ENCODE measurements at regions not wholly inside any gene's neighbourhood (a gene's known extent, or its start where the extent isn't known, plus 50 kb on each side); places are given as distances from the start of the nearest gene placed in this dataset.
"Not testable (repeated sequence)": the region's sequence is repeated elsewhere in the genome, so short reads cannot be mapped to it uniquely, and the experiment has no call there.

GRCh38 chr10:4239186-4239585 is 454.2 kb upstream of the KLF6 start:
- DNase-seq (ENCODE audit: low read depth in 2 of 2): no peak

DNA sequence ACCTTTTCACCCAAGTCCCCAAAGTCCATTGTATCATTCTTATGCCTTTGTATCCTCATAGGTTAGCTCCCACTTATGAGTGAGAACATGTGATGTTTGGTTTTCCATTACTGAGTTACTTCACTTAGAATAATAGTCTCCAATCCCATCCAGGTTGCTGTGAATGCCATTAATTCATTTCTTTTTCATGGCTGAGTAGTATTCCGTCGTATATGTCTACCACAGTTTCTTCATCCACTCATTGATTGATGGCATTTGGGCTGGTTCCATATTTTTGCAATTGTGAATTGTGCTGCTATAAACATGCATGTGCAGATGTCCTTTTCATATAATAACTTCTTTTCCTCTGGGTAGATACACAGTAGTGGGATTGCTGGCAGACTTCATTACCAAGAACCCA is 451.9 kb upstream of the KLF6 start:
- DNase-seq (ENCODE audit: low read depth in 2 of 2): not testable (repeated sequence)

DNA sequence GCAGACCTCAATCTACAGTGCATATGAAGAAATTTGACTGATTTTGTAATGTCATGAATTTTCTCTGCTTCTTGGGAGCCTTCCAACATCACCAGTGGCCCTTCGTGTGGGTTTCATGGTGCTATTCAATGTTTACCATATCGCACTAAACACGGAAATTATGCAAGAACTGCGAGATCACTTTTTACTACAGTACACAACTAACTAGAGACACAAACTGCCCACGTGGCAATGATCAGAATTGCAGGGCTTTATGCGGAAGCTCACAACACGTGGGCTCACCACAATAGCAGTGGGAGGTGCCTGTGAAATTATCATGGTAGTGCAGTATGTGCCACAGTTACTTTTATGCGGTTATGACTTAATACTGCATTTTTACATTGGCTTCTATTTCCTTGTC is 449.7 kb upstream of the KLF6 start:
- DNase-seq (ENCODE audit: low read depth in 2 of 2): peak; percentile 49 to 53

GRCh38 chr10:4231439-4231838 is 446.4 kb upstream of the KLF6 start:
- no peak for DNase-seq (ENCODE audit: low read depth in 2 of 2)

DNA sequence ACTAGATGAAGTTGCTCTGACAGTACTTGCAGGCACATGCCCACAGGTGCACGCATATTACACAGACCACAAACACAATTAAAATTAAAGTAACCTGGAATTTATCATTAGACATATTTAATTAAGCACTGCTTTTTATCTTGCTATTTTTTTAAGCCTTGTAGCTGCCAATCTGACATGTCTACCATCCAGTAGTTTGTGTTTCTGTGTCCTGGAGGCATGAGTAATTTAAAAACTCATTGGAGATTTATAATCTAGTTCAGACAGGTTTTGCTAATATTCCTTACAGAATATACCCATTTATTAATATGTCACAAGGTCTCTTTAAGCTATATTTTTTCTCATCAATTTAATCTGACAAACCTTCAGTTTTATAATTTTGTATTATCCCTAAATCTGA is 445.0 kb upstream of the KLF6 start:
- DNase-seq (ENCODE audit: low read depth in 2 of 2): no peak

GRCh38 chr10:4229106-4229505 is 444.1 kb upstream of the KLF6 start:
- no peak for DNase-seq (ENCODE audit: low read depth in 2 of 2)

GRCh38 chr10:4227586-4227985 is 442.6 kb upstream of the KLF6 start:
- DNase-seq (ENCODE audit: low read depth in 2 of 2): no peak

- DNase-seq (ENCODE audit: low read depth in 2 of 2): no peak
Measured at GRCh38 chr10:4226941-4227540, 442.0 kb upstream of the KLF6 start.

- DNase-seq (ENCODE audit: low read depth in 2 of 2): no peak
Measured at GRCh38 chr10:4224178-4224577, 439.2 kb upstream of the KLF6 start.

DNA sequence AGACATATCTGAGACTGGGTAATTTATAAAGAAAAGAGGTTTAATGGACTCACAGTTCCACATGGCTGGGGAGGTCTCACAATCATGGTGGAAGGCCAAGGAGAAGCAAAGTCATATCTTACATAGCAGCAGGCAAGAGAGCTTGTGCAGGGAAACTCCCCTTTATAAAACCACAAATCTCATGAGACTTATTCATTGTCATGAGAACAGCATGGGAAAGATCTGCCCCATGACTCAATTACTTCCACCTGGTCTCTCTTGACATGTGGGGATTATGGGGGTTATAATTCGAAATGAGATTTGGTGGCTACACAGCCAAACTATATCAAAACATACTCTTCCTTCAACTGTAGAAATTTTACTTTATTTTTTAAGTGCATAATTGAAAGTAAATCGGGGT is 436.3 kb upstream of the KLF6 start:
- not testable (repeated sequence) for DNase-seq (ENCODE audit: low read depth in 2 of 2)

GRCh38 chr10:4219901-4220300 is 434.9 kb upstream of the KLF6 start:
- no peak for DNase-seq (ENCODE audit: low read depth in 2 of 2)

- DNase-seq (ENCODE audit: low read depth in 2 of 2): no peak
Measured at GRCh38 chr10:4217653-4218052, 432.6 kb upstream of the KLF6 start.

GRCh38 chr10:4217187-4217586 is 432.2 kb upstream of the KLF6 start:
- DNase-seq (ENCODE audit: low read depth in 2 of 2): no peak

GRCh38 chr10:4216726-4217125 is 431.7 kb upstream of the KLF6 start:
- DNase-seq (ENCODE audit: low read depth in 2 of 2): no peak

GRCh38 chr10:4215963-4216575 is 431.1 kb upstream of the KLF6 start:
- no peak for DNase-seq (ENCODE audit: low read depth in 2 of 2)

DNA sequence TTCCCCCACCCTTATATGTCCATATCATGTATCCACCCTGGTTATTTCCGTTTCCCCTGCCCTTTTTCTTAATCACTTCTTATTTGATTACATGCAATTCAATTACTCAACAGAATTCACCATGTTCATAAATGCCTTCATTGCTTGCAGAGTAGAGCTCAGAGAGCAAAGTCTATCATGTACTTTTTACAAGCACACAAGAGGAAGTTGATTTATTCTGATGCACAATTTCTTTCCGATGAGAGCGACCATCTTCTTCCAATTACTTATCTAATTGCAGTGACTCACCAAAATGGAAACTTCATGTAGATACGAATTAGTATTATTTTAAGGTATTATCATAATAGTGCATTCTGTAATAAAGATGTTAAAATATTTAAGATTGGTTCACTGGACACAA is 430.5 kb upstream of the KLF6 start:
- DNase-seq (ENCODE audit: low read depth in 2 of 2): no peak

DNA sequence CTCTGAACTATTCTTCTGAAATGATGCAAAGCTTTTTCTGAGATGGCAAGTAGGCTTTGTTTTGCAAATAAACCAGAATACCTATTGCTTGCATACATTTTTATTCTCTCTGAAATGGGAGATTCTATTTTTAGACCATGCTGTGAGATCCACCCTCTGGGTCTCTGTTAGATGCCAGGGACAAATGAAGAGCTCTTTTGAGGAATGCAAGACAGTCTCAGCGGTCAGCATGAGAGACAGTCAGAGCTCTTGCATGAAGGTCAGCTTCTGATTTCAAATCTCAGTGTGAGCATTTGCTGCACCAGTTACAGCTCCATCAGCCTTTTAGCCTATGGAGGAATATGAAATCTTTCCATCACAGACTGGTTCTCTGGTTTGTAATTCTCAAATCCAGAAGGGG is 429.9 kb upstream of the KLF6 start:
- no peak for DNase-seq (ENCODE audit: low read depth in 2 of 2)

DNA sequence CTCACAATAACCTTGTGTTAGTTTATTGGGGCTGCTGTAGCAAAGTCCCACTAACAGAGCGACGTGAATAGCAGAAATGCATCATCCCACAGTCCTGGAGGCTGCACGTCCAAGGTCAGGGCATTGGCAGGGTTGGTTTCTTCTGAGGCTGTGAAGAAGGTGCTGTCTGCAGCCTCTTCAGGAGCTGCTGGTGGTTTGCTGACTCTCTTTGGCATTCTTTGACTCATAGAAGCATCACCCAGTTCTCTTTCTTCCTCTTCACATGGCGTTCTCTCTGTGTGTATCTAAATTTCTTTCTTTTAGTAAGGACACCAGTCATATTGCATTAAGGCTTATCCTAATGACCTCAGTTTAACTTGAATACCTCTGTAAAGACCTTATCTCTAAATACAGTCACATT is 428.4 kb upstream of the KLF6 start:
- DNase-seq (ENCODE audit: low read depth in 2 of 2): no peak

DNA sequence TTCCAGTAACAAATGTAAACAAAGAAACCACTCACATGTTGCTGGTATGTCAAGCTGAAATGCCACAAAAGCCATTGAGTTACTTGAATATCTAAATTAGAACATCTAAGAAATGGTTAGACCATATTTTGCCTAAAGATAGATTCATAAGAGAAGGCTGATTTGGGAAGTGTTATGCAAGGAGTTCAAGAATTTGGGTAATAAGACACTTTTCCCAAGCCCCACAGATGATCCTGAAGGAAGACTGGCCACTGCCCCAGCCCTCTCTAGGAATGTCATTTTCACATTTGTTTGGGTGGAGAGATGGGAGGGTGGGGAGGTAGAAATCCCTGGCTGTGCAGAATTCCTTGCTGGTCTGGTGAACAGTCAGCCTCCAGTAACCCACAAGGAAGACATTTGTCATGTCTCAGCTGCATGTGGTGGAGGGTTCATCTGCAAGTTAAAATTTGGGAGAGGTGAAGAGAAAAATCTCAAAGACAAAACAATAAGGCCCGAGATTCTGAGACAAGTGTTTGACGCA is 427.2 kb upstream of the KLF6 start:
- DNase-seq (ENCODE audit: low read depth in 2 of 2): no peak

- DNase-seq (ENCODE audit: low read depth in 2 of 2): no peak
Measured at GRCh38 chr10:4208499-4208898, 423.5 kb upstream of the KLF6 start.

- no peak for DNase-seq (ENCODE audit: low read depth in 2 of 2)
Measured at GRCh38 chr10:4205113-4205512, 420.1 kb upstream of the KLF6 start.

DNA sequence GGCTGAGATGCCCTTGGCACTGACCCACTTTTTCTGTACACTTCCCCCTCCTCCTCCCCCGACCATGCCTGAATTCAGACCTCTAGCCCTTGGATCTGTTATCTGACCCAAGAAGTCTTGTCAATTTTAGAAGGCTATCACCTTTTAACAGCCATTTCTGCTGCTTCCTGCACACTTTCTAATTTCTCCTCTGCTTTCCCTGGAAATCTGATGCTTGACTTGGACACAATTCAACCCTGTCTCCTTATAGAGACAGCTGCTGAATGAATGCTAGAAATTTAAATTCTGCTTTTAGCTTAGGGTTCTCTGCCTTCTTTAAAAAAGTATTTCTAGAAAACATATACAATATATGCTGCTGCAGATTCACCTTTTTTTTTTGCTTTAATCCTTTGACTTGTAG is 417.9 kb upstream of the KLF6 start:
- DNase-seq (ENCODE audit: low read depth in 2 of 2): no peak

DNA sequence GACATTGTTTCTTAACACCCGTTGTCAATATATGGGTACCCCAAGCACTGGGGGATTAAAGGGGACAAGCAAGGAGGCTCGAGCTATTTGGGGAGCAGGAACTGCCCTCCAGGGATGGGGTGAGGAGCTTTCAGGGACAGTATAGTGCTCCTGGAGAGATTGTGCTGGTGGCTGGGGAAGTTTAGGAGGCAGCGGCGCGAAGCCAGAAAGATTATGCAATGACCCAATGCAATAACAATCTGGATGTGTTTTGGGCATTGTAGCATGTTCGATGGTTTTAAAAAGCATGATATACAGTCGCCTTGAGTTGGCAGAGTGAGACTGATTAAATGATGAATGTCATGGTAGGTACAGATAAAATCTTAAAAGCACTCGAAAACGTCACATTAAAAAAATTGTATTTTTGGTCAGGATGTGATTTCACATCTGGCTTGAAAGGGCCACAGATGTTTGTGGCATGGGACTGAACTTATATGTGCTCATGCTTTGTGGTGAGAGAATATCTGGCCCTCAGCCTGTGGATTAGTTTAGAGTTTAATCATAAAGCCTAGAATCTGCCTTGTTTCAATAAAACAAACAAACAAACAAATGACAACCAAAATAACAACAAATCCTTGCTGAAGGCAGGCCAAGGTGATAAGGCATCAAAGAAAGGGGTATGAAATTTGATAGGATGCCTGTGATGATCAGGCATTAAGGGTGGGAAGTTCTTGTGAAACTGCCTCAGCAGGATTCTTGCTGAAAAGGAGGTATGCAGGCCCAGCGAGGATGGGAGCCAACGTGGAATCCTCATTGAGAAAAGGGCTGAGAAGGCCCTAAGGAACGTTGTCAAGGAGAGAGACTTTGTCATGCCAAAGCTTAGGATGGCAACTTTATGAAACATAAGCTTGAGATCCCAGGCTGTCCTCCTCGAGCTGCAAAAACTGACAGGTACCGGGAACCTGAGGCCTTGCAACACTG is 417.1 kb upstream of the KLF6 start:
- no peak for DNase-seq (ENCODE audit: low read depth in 2 of 2)

All from stimulated activated CD8-positive, alpha-beta memory T cell treated with anti-CD3 and anti-CD28 coated beads, Interleukin-7, amount 100 ng/mL, for 4 hours (primary cell).